GM19395 (cell line): ENCODE measurements at regions not wholly inside any gene's neighbourhood (a gene's known extent, or its start where the extent isn't known, plus 50 kb on each side); places are given as distances from the start of the nearest gene placed in this dataset.

Experiments
- ATAC-seq: cut with Tn5 transposase; IDR thresholded peaks from one replicate; pipeline ENCODE4 v1.9.1; 2021; ENCODE audit warnings: mild to moderate bottlenecking, moderate library complexity; ENCODE audit not compliant: unreplicated experiment

- no peak for ATAC-seq
Observed at GRCh38 chr16:6447021-6447790, 885.4 kb upstream of the RBFOX1 start.

GRCh38 chr16:6446370-6446769 is 886.3 kb upstream of the RBFOX1 start:
- ATAC-seq = no peak

GRCh38 chr16:6439129-6439528 is 893.5 kb upstream of the RBFOX1 start:
- no peak for ATAC-seq

- no peak for ATAC-seq
Observed at GRCh38 chr16:6428861-6429260, 903.8 kb upstream of the RBFOX1 start.

- no peak for ATAC-seq
Observed at GRCh38 chr16:6427621-6428020, 905.0 kb upstream of the RBFOX1 start.

GRCh38 chr16:6407596-6407995 is 925.0 kb upstream of the RBFOX1 start:
- no peak for ATAC-seq

- ATAC-seq = no peak
Observed at GRCh38 chr16:6406028-6406427, 926.6 kb upstream of the RBFOX1 start.

- ATAC-seq = no peak
Observed at GRCh38 chr16:6382924-6383459, 949.7 kb upstream of the RBFOX1 start.

- no peak for ATAC-seq
Observed at GRCh38 chr16:6381896-6382295, 950.7 kb upstream of the RBFOX1 start.

GRCh38 chr16:6377956-6378355 is 954.7 kb upstream of the RBFOX1 start:
- no peak for ATAC-seq

GRCh38 chr16:6375465-6376075 is 957.1 kb upstream of the RBFOX1 start:
- ATAC-seq = no peak

GRCh38 chr16:6374821-6375220 is 957.8 kb upstream of the RBFOX1 start:
- no peak for ATAC-seq

GRCh38 chr16:6364846-6365245 is 967.8 kb upstream of the RBFOX1 start:
- no peak for ATAC-seq

- no peak for ATAC-seq
Observed at GRCh38 chr16:6363896-6364607, 968.6 kb upstream of the RBFOX1 start.

- ATAC-seq = no peak
Observed at GRCh38 chr16:6363396-6363795, 969.2 kb upstream of the RBFOX1 start.

GRCh38 chr16:6362321-6362720 is 970.3 kb upstream of the RBFOX1 start:
- no peak for ATAC-seq

- no peak for ATAC-seq
Observed at GRCh38 chr16:6360641-6361040, 972.0 kb upstream of the RBFOX1 start.

- ATAC-seq = no peak
Observed at GRCh38 chr16:6356911-6357310, 975.7 kb upstream of the RBFOX1 start.

GRCh38 chr16:6349725-6350124 is 982.9 kb upstream of the RBFOX1 start:
- no peak for ATAC-seq

GRCh38 chr16:6345090-6345489 is 987.6 kb upstream of the RBFOX1 start:
- no peak for ATAC-seq

GRCh38 chr16:6343157-6343556 is 989.5 kb upstream of the RBFOX1 start:
- ATAC-seq = no peak

- no peak for ATAC-seq
Observed at GRCh38 chr16:6341981-6342380, 990.7 kb upstream of the RBFOX1 start.
